ENCODE measurements at regions not wholly inside any gene's neighbourhood (a gene's known extent, or its start where the extent isn't known, plus 50 kb on each side); places are given as distances from the start of the nearest gene placed in this dataset.

DNA sequence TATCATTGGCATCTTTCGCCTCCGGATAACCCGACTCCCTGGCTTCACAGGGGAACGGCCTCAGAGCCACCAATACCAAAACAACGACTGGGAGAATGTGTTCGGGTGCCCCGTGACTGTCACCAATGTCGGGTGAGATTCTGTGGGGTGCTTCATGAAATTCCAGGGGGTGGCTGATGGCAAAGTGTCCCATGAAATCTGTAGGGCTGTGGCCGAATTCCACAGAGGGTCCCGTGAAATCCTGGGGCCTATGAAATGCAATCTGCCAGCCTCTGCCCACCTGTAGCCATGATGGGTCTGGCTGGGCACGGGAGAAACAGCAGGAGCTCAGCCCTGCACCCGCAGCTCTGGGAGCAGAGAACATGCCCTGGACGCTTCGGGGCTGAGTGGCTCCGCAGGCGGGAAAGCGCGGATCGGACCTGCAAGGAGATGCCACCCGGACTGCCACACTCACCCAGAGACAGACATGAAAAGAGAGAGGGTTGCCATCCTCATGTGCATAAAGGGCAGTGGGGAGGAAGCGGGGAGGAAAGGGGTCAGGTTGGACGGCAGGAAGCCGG is 192.4 kb downstream of the OLFM1 start:
- no CpG with 5 or more reads among the region's 23 CpGs for WGBS (ENCODE audit: extremely low coverage, insufficient coverage, insufficient read length)
- H4K8ac ChIP-seq (ENCODE audit: low read depth, low read length): no peak overlapping the region
- H3K14ac ChIP-seq (ENCODE audit: low read length): no peak overlapping the region
- no peak overlapping the region for H2BK12ac ChIP-seq (ENCODE audit: low read length)
- no peak overlapping the region for H3K4ac ChIP-seq (ENCODE audit: low read depth, low read length)
- no peaks in the 10 kb centered on the region for H3K79me2 ChIP-seq (ENCODE audit: control insufficient read depth, insufficient read depth, low read length, poor library complexity)
- H2AK5ac ChIP-seq (ENCODE audit: low read length): no peak overlapping the region
- no peaks in the 10 kb centered on the region for H3K36me3 ChIP-seq (ENCODE audit: control insufficient read depth in 1 of 2, insufficient read depth in 2 of 2, low read length in 2 of 2)
- H4K12ac ChIP-seq (ENCODE audit: low read depth, low read length): no peak overlapping the region
- H3K18ac ChIP-seq (ENCODE audit: low read length): no peak overlapping the region
- no peak overlapping the region for H3K27ac ChIP-seq (ENCODE audit: low read depth, low read length)
- H3K4me2 ChIP-seq (ENCODE audit: low read length): no peak overlapping the region
- no peak overlapping the region for H3K4me3 ChIP-seq (ENCODE audit: low read depth, low read length)
- peaks cover 3% of the 10 kb centered on the region for H3K9me3 ChIP-seq (ENCODE audit: insufficient read depth, low read depth, low read length)
- H2BK5ac ChIP-seq (ENCODE audit: low read depth, low read length, poor library complexity): no peak overlapping the region
- no peak overlapping the region for H4K91ac ChIP-seq (ENCODE audit: low read depth, low read length)
- H3K9ac ChIP-seq (ENCODE audit: low read length): no peak overlapping the region
- no peak for DNase-seq
- no peak overlapping the region for H2AFZ ChIP-seq (ENCODE audit: insufficient read depth, low read length, poor library complexity)
- H3K23ac ChIP-seq (ENCODE audit: low read length): no peak overlapping the region
- H3K79me1 ChIP-seq (ENCODE audit: low read length): no peaks in the 10 kb centered on the region
- no peaks in the 10 kb centered on the region for H3K4me1 ChIP-seq (ENCODE audit: control insufficient read depth in 1 of 2, insufficient read depth in 2 of 2, low read length in 2 of 2)
- H3K27me3 ChIP-seq (ENCODE audit: insufficient read depth, low read length): no peaks in the 10 kb centered on the region
- no peak overlapping the region for H2BK120ac ChIP-seq (ENCODE audit: insufficient read depth, low read length, poor library complexity)

DNA sequence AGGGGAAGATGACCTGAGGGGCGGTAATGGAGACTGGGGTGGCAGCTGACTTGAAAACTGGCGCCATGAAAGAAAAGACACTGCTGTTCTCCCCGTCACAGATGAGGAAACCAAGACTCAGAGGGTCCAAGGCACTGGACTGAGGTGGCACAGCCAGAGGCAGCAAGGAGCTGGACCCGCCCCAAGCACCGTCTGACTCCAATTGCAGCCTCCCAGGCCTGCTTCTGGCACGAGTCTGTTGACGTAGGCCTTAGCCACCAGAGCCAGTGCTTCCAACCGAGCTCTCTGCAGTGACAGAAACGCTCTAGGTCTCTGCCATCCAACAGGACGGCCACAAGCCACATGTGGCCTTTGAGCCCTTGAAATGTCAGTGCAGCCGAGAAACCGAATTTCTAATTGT is 193.2 kb downstream of the OLFM1 start:
- Histone ChIP-seq H3K18ac (ENCODE audit: low read length) (no peak overlapping the region), H3K4me2 (ENCODE audit: low read length) (no peak overlapping the region), H2BK5ac (ENCODE audit: low read depth, low read length, poor library complexity) (no peak overlapping the region), H3K4me3 (ENCODE audit: low read depth, low read length) (no peak overlapping the region), H3K79me2 (ENCODE audit: control insufficient read depth, insufficient read depth, low read length, poor library complexity) (no peaks in the 10 kb centered on the region), H2BK12ac (ENCODE audit: low read length) (no peak overlapping the region), H3K9ac (ENCODE audit: low read length) (no peak overlapping the region), H3K4me1 (ENCODE audit: control insufficient read depth in 1 of 2, insufficient read depth in 2 of 2, low read length in 2 of 2) (no peaks in the 10 kb centered on the region), H4K12ac (ENCODE audit: low read depth, low read length) (no peak overlapping the region), H3K36me3 (ENCODE audit: control insufficient read depth in 1 of 2, insufficient read depth in 2 of 2, low read length in 2 of 2) (no peaks in the 10 kb centered on the region), H4K91ac (ENCODE audit: low read depth, low read length) (no peak overlapping the region), H3K14ac (ENCODE audit: low read length) (no peak overlapping the region), H2AK5ac (ENCODE audit: low read length) (no peak overlapping the region), H3K79me1 (ENCODE audit: low read length) (no peaks in the 10 kb centered on the region), H2AFZ (ENCODE audit: insufficient read depth, low read length, poor library complexity) (no peak overlapping the region), H3K23ac (ENCODE audit: low read length) (no peak overlapping the region), H2BK120ac (ENCODE audit: insufficient read depth, low read length, poor library complexity) (no peak overlapping the region), H3K27me3 (ENCODE audit: insufficient read depth, low read length) (no peaks in the 10 kb centered on the region), H4K8ac (ENCODE audit: low read depth, low read length) (no peak overlapping the region), H3K4ac (ENCODE audit: low read depth, low read length) (no peak overlapping the region), H3K9me3 (ENCODE audit: insufficient read depth, low read depth, low read length) (peaks cover 5% of the 10 kb centered on the region), H3K27ac (ENCODE audit: low read depth, low read length) (no peak overlapping the region)
- WGBS (ENCODE audit: extremely low coverage, insufficient coverage, insufficient read length): no CpG with 5 or more reads among the region's 12 CpGs
- DNase-seq: no peak

DNA sequence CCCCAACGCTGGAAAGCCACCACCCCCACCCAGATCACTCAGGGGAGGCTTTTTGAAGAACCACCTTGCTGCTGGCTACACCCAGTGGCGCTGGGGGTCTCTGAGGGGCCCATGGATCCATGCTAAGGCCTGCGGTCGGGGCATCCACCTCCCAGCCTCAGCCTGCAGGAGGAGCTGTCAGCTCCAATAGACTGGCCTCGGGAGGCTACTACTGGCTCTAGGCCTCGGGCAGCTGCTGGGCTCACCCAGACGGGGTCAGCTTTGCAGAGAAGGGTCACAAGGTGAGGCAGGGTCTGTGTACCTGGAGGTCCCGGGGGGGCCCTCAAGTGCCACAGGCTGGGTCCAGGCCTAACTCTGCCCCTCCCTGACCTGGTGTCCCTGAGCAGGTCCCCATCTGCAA is 193.7 kb downstream of the OLFM1 start:
- no CpG with 5 or more reads among the region's 8 CpGs for WGBS (ENCODE audit: extremely low coverage, insufficient coverage, insufficient read length)
- no peak overlapping the region for H3K9ac ChIP-seq (ENCODE audit: low read length)
- no peak overlapping the region for H3K23ac ChIP-seq (ENCODE audit: low read length)
- H3K27ac ChIP-seq (ENCODE audit: low read depth, low read length): no peak overlapping the region
- no peak overlapping the region for H2BK120ac ChIP-seq (ENCODE audit: insufficient read depth, low read length, poor library complexity)
- H3K27me3 ChIP-seq (ENCODE audit: insufficient read depth, low read length): no peaks in the 10 kb centered on the region
- no peak overlapping the region for H3K14ac ChIP-seq (ENCODE audit: low read length)
- H2AK5ac ChIP-seq (ENCODE audit: low read length): no peak overlapping the region
- H3K79me2 ChIP-seq (ENCODE audit: control insufficient read depth, insufficient read depth, low read length, poor library complexity): no peaks in the 10 kb centered on the region
- DNase-seq: no peak
- no peaks in the 10 kb centered on the region for H3K79me1 ChIP-seq (ENCODE audit: low read length)
- no peak overlapping the region for H3K4me3 ChIP-seq (ENCODE audit: low read depth, low read length)
- H2AFZ ChIP-seq (ENCODE audit: insufficient read depth, low read length, poor library complexity): no peak overlapping the region
- H4K8ac ChIP-seq (ENCODE audit: low read depth, low read length): no peak overlapping the region
- H3K18ac ChIP-seq (ENCODE audit: low read length): no peak overlapping the region
- H3K4ac ChIP-seq (ENCODE audit: low read depth, low read length): no peak overlapping the region
- no peaks in the 10 kb centered on the region for H3K4me1 ChIP-seq (ENCODE audit: control insufficient read depth in 1 of 2, insufficient read depth in 2 of 2, low read length in 2 of 2)
- no peak overlapping the region for H4K91ac ChIP-seq (ENCODE audit: low read depth, low read length)
- H3K9me3 ChIP-seq (ENCODE audit: insufficient read depth, low read depth, low read length): peaks cover 9% of the 10 kb centered on the region
- H3K4me2 ChIP-seq (ENCODE audit: low read length): no peak overlapping the region
- no peak overlapping the region for H4K12ac ChIP-seq (ENCODE audit: low read depth, low read length)
- H2BK12ac ChIP-seq (ENCODE audit: low read length): no peak overlapping the region
- no peaks in the 10 kb centered on the region for H3K36me3 ChIP-seq (ENCODE audit: control insufficient read depth in 1 of 2, insufficient read depth in 2 of 2, low read length in 2 of 2)
- H2BK5ac ChIP-seq (ENCODE audit: low read depth, low read length, poor library complexity): no peak overlapping the region

DNA sequence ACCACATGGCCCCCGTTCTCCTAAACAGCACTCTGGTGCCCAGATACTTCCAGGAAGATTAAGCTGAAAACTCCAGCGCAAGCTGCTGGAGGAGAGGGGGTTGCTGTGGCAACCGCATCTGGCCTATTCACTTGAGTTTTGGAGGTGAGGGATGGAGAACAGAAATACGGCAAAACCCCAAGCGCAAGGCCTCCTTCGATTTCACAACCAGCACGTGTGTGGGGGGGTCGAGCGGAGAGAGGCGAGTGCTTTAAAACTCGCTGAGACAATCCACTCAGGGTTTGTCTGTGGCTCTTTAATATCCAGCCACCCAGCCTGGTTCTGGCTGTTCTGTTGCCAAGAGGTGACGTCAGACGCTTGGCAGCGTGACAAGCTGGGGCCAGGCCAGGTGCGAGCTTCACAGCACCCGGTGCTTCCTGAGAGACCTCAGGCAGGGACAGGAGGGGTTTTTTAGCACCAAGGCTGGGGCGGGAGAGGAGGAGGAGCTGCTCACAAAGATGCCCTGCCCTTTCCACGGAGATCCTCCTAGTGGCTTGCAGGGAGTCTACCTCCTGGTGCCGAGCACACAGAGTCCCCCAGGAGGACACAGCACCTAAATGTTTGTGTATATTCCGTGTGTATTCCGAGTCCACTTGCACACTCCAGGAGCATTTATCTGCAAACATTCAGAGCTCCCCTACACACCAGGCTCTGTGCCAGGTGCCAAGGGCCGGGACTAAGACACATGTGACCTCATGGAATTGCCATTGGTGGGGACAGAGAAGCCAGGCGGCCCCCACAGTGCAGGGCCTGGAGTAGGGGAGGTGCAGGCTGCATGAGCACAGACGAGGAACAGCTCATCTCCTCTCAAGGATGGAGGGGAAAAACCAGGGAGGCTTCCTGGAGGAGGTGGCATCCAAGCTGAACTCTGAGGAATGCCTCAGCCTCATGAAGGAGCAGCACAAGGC is 194.6 kb downstream of the OLFM1 start:
- no peak overlapping the region for H4K8ac ChIP-seq (ENCODE audit: low read depth, low read length)
- H3K18ac ChIP-seq (ENCODE audit: low read length): no peak overlapping the region
- H2BK5ac ChIP-seq (ENCODE audit: low read depth, low read length, poor library complexity): no peak overlapping the region
- no peaks in the 10 kb centered on the region for H3K27me3 ChIP-seq (ENCODE audit: insufficient read depth, low read length)
- no peaks in the 10 kb centered on the region for H3K36me3 ChIP-seq (ENCODE audit: control insufficient read depth in 1 of 2, insufficient read depth in 2 of 2, low read length in 2 of 2)
- no peak overlapping the region for H4K91ac ChIP-seq (ENCODE audit: low read depth, low read length)
- H4K12ac ChIP-seq (ENCODE audit: low read depth, low read length): no peak overlapping the region
- no peak overlapping the region for H3K14ac ChIP-seq (ENCODE audit: low read length)
- no peak overlapping the region for H2AFZ ChIP-seq (ENCODE audit: insufficient read depth, low read length, poor library complexity)
- H3K79me1 ChIP-seq (ENCODE audit: low read length): no peaks in the 10 kb centered on the region
- H2BK120ac ChIP-seq (ENCODE audit: insufficient read depth, low read length, poor library complexity): no peak overlapping the region
- WGBS (ENCODE audit: extremely low coverage, insufficient coverage, insufficient read length): no CpG with 5 or more reads among the region's 24 CpGs
- H3K9ac ChIP-seq (ENCODE audit: low read length): no peak overlapping the region
- DNase-seq: no peak
- no peaks in the 10 kb centered on the region for H3K4me1 ChIP-seq (ENCODE audit: control insufficient read depth in 1 of 2, insufficient read depth in 2 of 2, low read length in 2 of 2)
- H3K4ac ChIP-seq (ENCODE audit: low read depth, low read length): no peak overlapping the region
- H2AK5ac ChIP-seq (ENCODE audit: low read length): no peak overlapping the region
- H2BK12ac ChIP-seq (ENCODE audit: low read length): no peak overlapping the region
- no peaks in the 10 kb centered on the region for H3K79me2 ChIP-seq (ENCODE audit: control insufficient read depth, insufficient read depth, low read length, poor library complexity)
- H3K27ac ChIP-seq (ENCODE audit: low read depth, low read length): no peak overlapping the region
- no peak overlapping the region for H3K4me3 ChIP-seq (ENCODE audit: low read depth, low read length)
- no peak overlapping the region for H3K23ac ChIP-seq (ENCODE audit: low read length)
- peaks cover 10% of the 10 kb centered on the region for H3K9me3 ChIP-seq (ENCODE audit: insufficient read depth, low read depth, low read length)
- no peak overlapping the region for H3K4me2 ChIP-seq (ENCODE audit: low read length)

Measured in trophoblast cell (in vitro differentiated cells and primary cell).